Lung (tissue), 11 donors: ENCODE measurements at regions not wholly inside any gene's neighbourhood (a gene's known extent, or its start where the extent isn't known, plus 50 kb on each side); places are given as distances from the start of the nearest gene placed in this dataset.
"Not testable (repeated sequence)": the region's sequence is repeated elsewhere in the genome, so short reads cannot be mapped to it uniquely, and the experiment has no call there.

Experiments
- ATAC-seq: fragments of 200-7000 bp; cut with Tn5 transposase; one replicate; pipeline ENCODE4 v1.9.1; 2020; ENCODE audit warnings: moderate number of reproducible peaks; ENCODE audit not compliant: insufficient read depth, low FRiP score
- DNase-seq, 3 donors: peaks; one replicate each; pipeline ENCODE4 v3.0.0-alpha.2; 2013 to 2017
- H3K27ac ChIP-seq, 2 donors: one replicate each; pipeline ENCODE4 v1.5.1; 2013; ENCODE audit warnings: mild to moderate bottlenecking in 2 of 2, moderate library complexity in 2 of 2, control low read depth in 1 of 2, inconsistent platforms in 1 of 2, low read depth in 1 of 2, low read length in 1 of 2
- H3K27me3 ChIP-seq, 3 donors: one replicate each; pipeline ENCODE4 v1.5.1; 2013; ENCODE audit warnings: low read length in 2 of 3; ENCODE audit not compliant: control insufficient read depth in 3 of 3, insufficient read depth in 3 of 3
- H3K36me3 ChIP-seq, 4 donors: one replicate each; pipeline ENCODE4 v1.5.1; 2013; ENCODE audit warnings: low read length in 4 of 4, mild to moderate bottlenecking in 1 of 4, moderate library complexity in 1 of 4; ENCODE audit not compliant: control insufficient read depth in 4 of 4, insufficient read depth in 4 of 4
- H3K4me1 ChIP-seq, 5 donors: one replicate each; pipeline ENCODE4 v1.5.1; 2013; ENCODE audit warnings: low read length in 5 of 5, mild to moderate bottlenecking in 2 of 5, moderate library complexity in 1 of 5; ENCODE audit not compliant: control insufficient read depth in 5 of 5, insufficient read depth in 5 of 5
- H3K4me3 ChIP-seq: one replicate; pipeline ENCODE4 v1.5.1; 2013; ENCODE audit warnings: mild to moderate bottlenecking, control low read depth, moderate library complexity
- H3K9ac ChIP-seq, 2 donors: one replicate each; pipeline ENCODE4 v1.5.1; 2013; ENCODE audit warnings: low read length in 2 of 2, control low read depth in 1 of 2; ENCODE audit not compliant: insufficient read depth in 1 of 2
- H3K9me3 ChIP-seq, 4 donors: one replicate each; pipeline ENCODE4 v1.5.1; 2013; ENCODE audit warnings: low read length in 3 of 4, mild to moderate bottlenecking in 1 of 4, moderate library complexity in 1 of 4; ENCODE audit not compliant: control insufficient read depth in 4 of 4, insufficient read depth in 3 of 4
- CTCF ChIP-seq: IDR thresholded peaks from 2 replicates; pipeline ENCODE4 v1.5.1; 2012; ENCODE audit warnings: mild to moderate bottlenecking; ENCODE audit errors: control extremely low read depth, extremely low read depth
- whole genome bisulfite sequencing, 2 donors: extraction: QIAGEN DNeasy Blood & Tissue Kit; methylation state at CpG; one replicate each; pipeline ENCODE4 v1.1.7; 2013; 5-methylcytosine and 5-hydroxymethylcytosine counted together
- donor health status: control.
- donor health status: control.
- donor health status: Bipolar disorder and iron deficiency.
- donor health status: healthy.
- donor health status: DM: yes; HTN: yes; CAD: no.

- no peak overlapping the region for H3K9ac ChIP-seq
- DNase-seq (no peak), ATAC-seq (no peak)
- no peaks in the 10 kb centered on the region for H3K27me3 ChIP-seq
- H3K27ac ChIP-seq: no peak overlapping the region
- H3K9me3 ChIP-seq: peaks cover 0 to 2% (median 0%) of the 10 kb centered on the region in 4 donors
- H3K36me3 ChIP-seq: no peaks in the 10 kb centered on the region
- H3K4me3 ChIP-seq: no peak overlapping the region
- TF ChIP-seq CTCF: no peak
- peaks cover 0 to 10% (median 0%) of the 10 kb centered on the region in 5 donors for H3K4me1 ChIP-seq
These were observed 161.9 kb downstream of the ZIC4 start for GRCh38 chr3:147244397-147244796.

- no peak overlapping the region for H3K4me3 ChIP-seq
- H3K9ac ChIP-seq: no peak overlapping the region
- ATAC-seq: no peak
- no peaks in the 10 kb centered on the region for H3K36me3 ChIP-seq
- peaks cover 0 to 10% (median 0%) of the 10 kb centered on the region in 5 donors for H3K4me1 ChIP-seq
- no peak overlapping the region for H3K27ac ChIP-seq
- no peak for TF ChIP-seq CTCF
- peak in 2 of 3 donors; percentile 59 to 72 for DNase-seq
- H3K9me3 ChIP-seq: peaks cover 0 to 2% (median 0%) of the 10 kb centered on the region in 4 donors
- H3K27me3 ChIP-seq: no peaks in the 10 kb centered on the region
- 92 to 98% methylated on average over 1 of the region's 1 CpG for WGBS, 2 donors
These were observed 165.8 kb downstream of the ZIC4 start for GRCh38 chr3:147240581-147240980.

- Histone ChIP-seq H3K4me3 (no peak overlapping the region), H3K27me3 (no peaks in the 10 kb centered on the region), H3K9me3 (no peaks in the 10 kb centered on the region), H3K4me1 (peaks cover 0 to 10% (median 0%) of the 10 kb centered on the region in 5 donors), H3K27ac (no peak overlapping the region), H3K9ac (no peak overlapping the region), H3K36me3 (no peaks in the 10 kb centered on the region)
- WGBS, 2 donors: 65 to 72% methylated on average over 4 of the region's 4 CpGs
- DNase-seq (no peak), ATAC-seq (no peak)
- no peak for TF ChIP-seq CTCF
These were observed 168.4 kb downstream of the ZIC4 start for GRCh38 chr3:147237991-147238390.

- ATAC-seq, H3K9ac ChIP-seq, H3K36me3 ChIP-seq, H3K27me3 ChIP-seq, DNase-seq, H3K4me3 ChIP-seq, H3K27ac ChIP-seq, H3K9me3 ChIP-seq, H3K4me1 ChIP-seq: not testable (repeated sequence)
- WGBS, 2 donors: 59 to 69% methylated on average over 3 of the region's 3 CpGs
These were observed 174.4 kb downstream of the ZIC4 start for GRCh38 chr3:147231980-147232379.
